Suprapubic skin (tissue), 3 donors: ENCODE measurements at regions not wholly inside any gene's neighbourhood (a gene's known extent, or its start where the extent isn't known, plus 50 kb on each side); places are given as distances from the start of the nearest gene placed in this dataset.

Source experiments
- CTCF ChIP-seq, 2 donors: fragments of 200-600 bp in 1 of 2; fragments of 450-650 bp in 1 of 2; sonication (generic) in 1 of 2; IDR thresholded peaks; one replicate each; pipeline ENCODE4 v1.5.1; 2016 to 2019; ENCODE audit warnings: antibody characterized with exemption in 2 of 2, mild to moderate bottlenecking in 1 of 2, moderate library complexity in 1 of 2
- POLR2AphosphoS5 ChIP-seq, 3 donors: sonication (generic); formaldehyde crosslinking; IDR thresholded peaks; one replicate each; pipeline ENCODE4 v1.6.1; 2017; ENCODE audit warnings: antibody characterized with exemption in 3 of 3

GRCh38 chr5:15300141-15300540, 199.8 kb upstream of the FBXL7 start:
- TF ChIP-seq POLR2AphosphoS5 (IDR thresholded peaks at IDR 0.05) (no peak), CTCF (IDR thresholded peaks at IDR 0.05) (no peak)
